CD14-positive monocyte (primary cell): ENCODE measurements at regions not wholly inside any gene's neighbourhood (a gene's known extent, or its start where the extent isn't known, plus 50 kb on each side); places are given as distances from the start of the nearest gene placed in this dataset. TPM values are rescaled to one million over a fixed set of nuclear protein-coding genes. Genes with fewer than 3 reads are reported as not detected.

ENCODE experiments used
- DNase-seq, 3 donors: peaks; one replicate each; pipeline ENCODE4 v3.0.0-alpha.2; 2011 to 2022
- H2AFZ ChIP-seq: 2 replicates; pipeline ENCODE4 v1.6.0; 2012; ENCODE audit warnings: mild to moderate bottlenecking, low read depth, low read length, inconsistent platforms; ENCODE audit not compliant: insufficient read depth, poor library complexity, severe bottlenecking
- H3K27ac ChIP-seq, 2 donors: 1 replicate in 1 of 2; 2 replicates in 1 of 2; pipeline ENCODE4 v1.5.1; 2012 to 2013; ENCODE audit warnings: low read length in 2 of 2, control low read depth in 1 of 2, inconsistent platforms in 1 of 2, low read depth in 1 of 2, mild to moderate bottlenecking in 1 of 2
- H3K27me3 ChIP-seq, 2 donors: one replicate each; pipeline versions ENCODE4 v1.6.0 to v1.6.1; 2011 to 2013; ENCODE audit warnings: low read length in 2 of 2; ENCODE audit not compliant: control insufficient read depth in 2 of 2, insufficient read depth in 2 of 2
- H3K36me3 ChIP-seq, 2 donors: replicated peaks in 1 of 2; 1 replicate in 1 of 2; 2 replicates in 1 of 2; pipeline versions ENCODE4 v1.5.1 to v1.6.1; 2012 to 2013; ENCODE audit warnings: low read length in 2 of 2, control low read depth in 1 of 2, inconsistent platforms in 1 of 2, mild to moderate bottlenecking in 1 of 2; ENCODE audit not compliant: insufficient read depth in 2 of 2, control insufficient read depth in 1 of 2
- H3K4me1 ChIP-seq, 2 donors: 1 replicate in 1 of 2; 2 replicates in 1 of 2; pipeline versions ENCODE4 v1.5.1 to v1.6.1; 2012 to 2013; ENCODE audit warnings: low read length in 2 of 2, control low read depth in 1 of 2, inconsistent platforms in 1 of 2, mild to moderate bottlenecking in 1 of 2, moderate library complexity in 1 of 2; ENCODE audit not compliant: insufficient read depth in 2 of 2, control insufficient read depth in 1 of 2
- H3K4me2 ChIP-seq: replicated peaks from 2 replicates; pipeline ENCODE3; 2012; ENCODE audit warnings: low read length, moderate library complexity, mild to moderate bottlenecking; ENCODE audit not compliant: poor library complexity, severe bottlenecking; ENCODE audit errors: extremely low read depth
- H3K4me3 ChIP-seq, 3 experiments: fragments of 200-600 bp in 1 of 3; sonication (generic) in 1 of 3; replicated peaks in 1 of 3; 1 replicate in 2 of 3; 2 replicates in 1 of 3; pipeline ENCODE4 v1.5.1; 2011 to 2013; ENCODE audit warnings: low read length in 3 of 3, mild to moderate bottlenecking in 3 of 3, control low read depth in 2 of 3, low read depth in 2 of 3, inconsistent platforms in 1 of 3, moderate library complexity in 1 of 3
- H3K79me2 ChIP-seq: 2 replicates; pipeline ENCODE4 v1.6.0; 2012; ENCODE audit warnings: mild to moderate bottlenecking, control low read depth, inconsistent platforms, low read length, moderate library complexity; ENCODE audit not compliant: insufficient read depth
- H3K9ac ChIP-seq: 2 replicates; pipeline ENCODE4 v1.6.0; 2017; ENCODE audit warnings: low read length, mild to moderate bottlenecking; ENCODE audit not compliant: insufficient read depth, poor library complexity, severe bottlenecking
- H3K9me3 ChIP-seq, 2 donors: replicated peaks in 1 of 2; 1 replicate in 1 of 2; 2 replicates in 1 of 2; pipeline versions ENCODE4 v1.5.1 to v1.6.1; 2012 to 2013; ENCODE audit warnings: low read length in 2 of 2, control low read depth in 1 of 2; ENCODE audit not compliant: control insufficient read depth in 1 of 2, insufficient read depth in 1 of 2
- H4K20me1 ChIP-seq: 2 replicates; pipeline ENCODE4 v1.6.0; 2012; ENCODE audit warnings: mild to moderate bottlenecking, low read length, control low read depth, moderate library complexity; ENCODE audit not compliant: insufficient read depth
- H3K27ac Mint-ChIP-seq, 7 donors: one replicate each; pipeline ENCODE4 v1.8.0; 2020; ENCODE audit warnings: mild to moderate bottlenecking in 7 of 7, mixed read lengths in 7 of 7, moderate library complexity in 6 of 7, inconsistent platforms in 2 of 7
- H3K27me3 Mint-ChIP-seq, 3 donors: one replicate each; pipeline ENCODE4 v1.8.0; 2021 to 2022; ENCODE audit warnings: low read depth in 3 of 3, mild to moderate bottlenecking in 3 of 3, mixed read lengths in 3 of 3, moderate library complexity in 3 of 3, inconsistent platforms in 1 of 3
- H3K36me3 Mint-ChIP-seq, 2 donors: one replicate each; pipeline ENCODE4 v1.8.0; 2020; ENCODE audit warnings: mixed read lengths in 2 of 2, inconsistent platforms in 1 of 2, mild to moderate bottlenecking in 1 of 2
- H3K4me1 Mint-ChIP-seq: one replicate; pipeline ENCODE4 v1.8.0; 2020; ENCODE audit warnings: mild to moderate bottlenecking, mixed read lengths
- H3K4me3 Mint-ChIP-seq, 2 donors: one replicate each; pipeline ENCODE4 v1.8.0; 2020; ENCODE audit warnings: mild to moderate bottlenecking in 2 of 2, mixed read lengths in 2 of 2, moderate library complexity in 1 of 2
- H3K9me3 Mint-ChIP-seq, 7 donors: one replicate each; pipeline ENCODE4 v1.8.0; 2020 to 2022; ENCODE audit warnings: mixed read lengths in 7 of 7, mild to moderate bottlenecking in 6 of 7, moderate library complexity in 6 of 7, inconsistent platforms in 2 of 7
- CTCF ChIP-seq: fragments of 200-600 bp; IDR thresholded peaks from one replicate; pipeline ENCODE4 v1.8.0; 2022; ENCODE audit warnings: antibody characterized with exemption, mild to moderate bottlenecking
- intact Hi-C, 2 donors: fragments of 100-400 bp; cut with micrococcal nuclease; formaldehyde crosslinking; loops; one replicate each; pipeline versions ENCODE4 v1.15.0 to v1.15.1; 2023
- small RNA-seq: library from RNA; depleted of rRNA; stranded (forward); fragments of <200 nt; gene quantifications from one replicate; pipeline ENCODE3, GENCODE V24; 2012; ENCODE audit warnings: low read depth; ENCODE audit not compliant: insufficient read length

- Mint-ChIP-seq H3K9me3 (peaks cover 2 to 20% (median 11%) of the 10 kb centered on the region in 7 donors), H3K4me1 (no peaks in the 10 kb centered on the region)
- intact Hi-C loops, result no loop called here
These were observed 50.5 kb upstream of the SALL1 start for GRCh38 chr16:51201604-51202003.

More at GRCh38 chr16:51201604-51202003, 50.5 kb upstream of the SALL1 start:
- Histone ChIP-seq H4K20me1 (no peaks in the 10 kb centered on the region), H3K27ac (no peak overlapping the region), H3K4me2 (no peak overlapping the region), H3K36me3 (no peaks in the 10 kb centered on the region), H3K27me3 (no peaks in the 10 kb centered on the region), H3K9ac (no peak overlapping the region), H3K79me2 (no peaks in the 10 kb centered on the region), H3K4me1 (no peaks in the 10 kb centered on the region), H3K4me3 (no peak overlapping the region), H2AFZ (no peak overlapping the region), H3K9me3 (peaks cover 10 to 21% of the 10 kb centered on the region in 2 donors)
- no peak for TF ChIP-seq CTCF
- Mint-ChIP-seq H3K27me3 (peaks cover 0 to 5% (median 0%) of the 10 kb centered on the region in 3 donors), H3K36me3 (no peaks in the 10 kb centered on the region), H3K27ac (no peak overlapping the region), H3K4me3 (no peak overlapping the region)
- DNase-seq, result no peak

Small RNA genes in the stretch of these regions (small RNA-seq; reads per million reads assigned to genes)
- gene AC137527.1, result not detected
